HG02623 (cell line): ENCODE measurements at regions not wholly inside any gene's neighbourhood (a gene's known extent, or its start where the extent isn't known, plus 50 kb on each side); places are given as distances from the start of the nearest gene placed in this dataset.
"Not testable (repeated sequence)": the region's sequence is repeated elsewhere in the genome, so short reads cannot be mapped to it uniquely, and the experiment has no call there.

Experiments
- ATAC-seq: cut with Tn5 transposase; IDR thresholded peaks from one replicate; pipeline ENCODE4 v1.9.1; 2021; ENCODE audit warnings: moderate library complexity; ENCODE audit not compliant: unreplicated experiment

DNA sequence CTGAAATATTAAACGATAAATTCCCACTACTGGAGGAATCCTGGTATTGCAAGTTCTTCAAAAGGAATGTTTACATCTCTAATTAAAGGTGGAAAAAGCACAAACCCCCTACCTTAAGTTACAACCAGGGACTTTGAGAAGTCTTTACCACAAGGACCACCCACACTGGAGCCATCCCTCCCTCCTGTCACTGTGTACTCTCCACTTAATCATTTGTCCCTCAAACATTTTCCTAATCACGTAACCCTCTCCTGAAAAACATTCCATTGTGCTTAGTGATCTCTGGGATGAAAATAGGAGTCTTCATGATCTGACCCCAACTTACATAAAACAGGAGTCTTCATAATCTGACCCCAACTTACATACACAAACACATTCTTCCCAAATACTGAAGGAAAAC, 85.7 kb downstream of the SUCLG1 start:
- ATAC-seq = no peak

DNA sequence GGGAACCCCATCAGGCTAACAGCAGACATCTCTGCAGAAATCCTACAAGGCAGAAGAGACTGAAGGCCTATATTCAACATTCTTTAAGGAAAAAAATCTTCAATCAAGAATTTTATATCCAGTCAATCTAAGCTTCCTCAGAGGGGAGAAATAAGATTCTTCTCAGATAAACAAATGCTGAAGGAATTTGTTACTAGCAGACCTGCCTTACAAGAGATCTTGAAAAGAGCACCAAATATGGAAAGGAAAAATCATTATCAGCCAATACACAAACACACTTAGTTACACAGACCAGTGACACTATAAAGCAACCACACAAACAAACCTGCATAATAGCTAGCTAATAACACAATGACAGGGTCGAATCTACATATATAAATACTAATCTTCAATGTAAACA, 96.5 kb downstream of the SUCLG1 start:
- no peak for ATAC-seq

DNA sequence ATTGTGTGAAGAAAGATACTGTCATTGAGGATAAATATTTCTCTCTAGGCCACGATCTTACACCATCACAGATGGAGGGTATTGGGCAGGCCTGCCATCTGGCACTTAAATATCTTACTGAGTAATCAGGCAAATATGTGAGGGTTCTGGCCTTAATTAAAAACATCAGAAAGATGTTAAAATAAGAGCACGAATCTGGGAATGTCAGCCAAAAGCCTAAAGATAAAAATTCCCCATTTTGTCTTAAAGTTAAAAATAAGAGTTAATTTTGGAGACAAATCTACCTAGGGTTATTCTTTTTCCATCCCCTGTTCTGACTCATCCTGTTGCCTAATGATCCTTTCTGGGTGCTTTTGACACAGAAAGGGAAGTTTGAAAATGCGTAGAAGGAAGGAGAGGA, 121.0 kb downstream of the SUCLG1 start:
- ATAC-seq = no peak

DNA sequence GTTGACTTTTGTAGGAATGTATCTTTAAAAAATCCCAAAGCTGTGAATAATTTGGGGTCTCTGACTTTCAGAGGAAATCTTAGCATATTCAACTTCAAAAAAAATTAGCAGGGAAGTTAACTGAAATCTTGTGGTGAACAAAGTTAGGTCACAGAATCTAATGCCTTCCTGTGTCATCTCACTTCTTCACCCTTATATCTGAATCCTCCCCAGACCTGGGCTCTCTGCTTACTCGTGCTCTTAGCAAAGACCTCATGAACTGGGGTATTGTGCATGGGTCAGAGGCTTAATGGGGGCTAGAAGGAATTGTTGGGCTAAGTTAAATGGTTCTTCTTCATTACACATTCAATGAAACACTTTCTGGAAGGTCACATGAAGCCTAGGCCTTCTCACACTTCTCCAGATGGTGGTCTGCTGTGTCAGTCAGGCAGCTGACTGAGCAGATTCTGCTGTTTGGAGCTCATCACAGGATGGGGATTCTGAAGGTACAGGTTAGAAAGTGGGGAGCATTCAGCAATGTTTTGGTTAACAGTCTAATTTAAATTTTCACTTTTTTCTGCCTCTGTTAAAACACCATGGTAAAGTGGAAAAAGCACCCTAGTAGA, 131.3 kb downstream of the SUCLG1 start:
- no peak for ATAC-seq

DNA sequence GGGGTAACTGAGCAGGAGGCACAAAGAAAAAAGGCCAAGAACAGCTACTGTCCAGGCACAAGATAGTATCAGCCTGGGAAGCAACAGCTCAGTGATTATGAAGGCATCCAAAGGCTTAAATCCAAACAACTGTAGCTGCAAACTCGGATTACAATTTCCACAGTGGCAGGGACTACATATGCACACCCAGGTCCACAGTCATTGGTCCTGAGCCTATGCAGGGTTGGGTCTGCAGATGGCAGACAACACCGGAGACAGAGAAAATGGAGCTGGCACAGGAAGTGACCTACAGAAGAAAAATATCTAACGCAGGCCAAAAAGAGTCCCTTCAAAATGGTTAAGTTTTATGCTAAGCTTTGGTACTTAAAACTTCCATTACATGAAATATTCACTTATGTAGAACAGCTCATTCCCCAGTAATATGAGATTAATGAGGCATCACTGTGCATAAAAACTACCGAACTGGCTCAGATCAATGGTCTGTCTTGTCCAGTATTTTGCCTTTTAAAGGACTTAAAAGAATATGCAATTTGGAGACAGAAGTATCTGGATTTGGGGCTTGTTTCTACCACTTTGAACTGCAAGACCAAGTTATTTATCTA, 132.1 kb downstream of the SUCLG1 start:
- no peak for ATAC-seq

DNA sequence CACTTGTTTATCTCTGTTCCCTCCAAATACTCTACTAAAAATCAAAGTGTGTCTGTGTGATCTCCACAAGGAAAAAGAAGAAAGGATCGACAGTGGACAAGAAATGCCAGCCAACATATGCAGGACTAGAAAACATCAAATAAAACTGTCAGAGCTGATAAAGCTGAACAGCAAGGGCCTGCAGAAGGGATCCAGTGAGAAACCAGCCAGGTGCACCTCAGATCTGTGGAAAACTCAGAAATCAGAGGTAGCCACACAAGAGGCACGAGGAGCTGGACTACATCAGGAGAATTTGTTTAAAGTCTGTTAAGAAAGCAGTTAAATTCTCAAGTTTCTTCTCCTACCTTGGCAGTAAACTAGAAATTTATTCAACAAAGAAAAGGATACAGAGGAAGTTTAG, 135.2 kb downstream of the SUCLG1 start:
- ATAC-seq = no peak

DNA sequence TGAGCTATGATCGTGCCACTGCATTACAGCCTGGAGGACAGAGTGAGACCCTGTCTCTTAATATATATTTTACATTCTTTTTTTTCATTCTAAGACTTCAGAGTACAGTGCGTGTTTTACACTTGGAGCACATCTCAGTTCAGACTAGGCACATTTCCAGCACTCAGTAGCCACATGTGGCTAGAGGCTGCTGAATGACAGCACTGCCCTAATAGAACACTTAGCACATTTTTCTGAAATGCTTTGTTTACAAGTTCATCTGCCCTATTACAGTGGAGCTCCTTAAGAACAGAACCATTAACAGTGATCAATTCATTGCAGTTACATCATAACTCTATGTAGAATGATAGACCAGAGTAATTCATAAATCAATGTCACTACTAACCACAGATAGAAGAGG, 138.1 kb downstream of the SUCLG1 start:
- no peak for ATAC-seq

DNA sequence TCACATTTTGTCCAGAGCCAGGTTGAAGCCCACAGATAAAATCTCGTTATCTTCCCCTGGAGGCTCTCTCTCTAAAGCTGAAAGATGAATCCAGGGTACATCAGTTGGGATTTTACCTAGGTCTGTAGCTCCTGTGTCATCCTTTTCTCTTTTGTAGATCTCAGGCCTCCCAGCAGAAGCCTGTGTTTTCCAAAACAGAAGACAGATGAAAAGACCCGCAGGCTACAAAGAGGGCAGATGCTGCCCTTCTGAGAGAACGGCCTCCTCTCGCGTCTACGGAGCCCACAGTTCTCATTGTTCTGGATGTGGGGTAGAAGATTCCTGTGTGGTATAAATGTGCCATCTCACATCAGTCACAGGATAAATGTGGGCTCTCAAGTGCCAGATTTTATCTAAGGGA, 139.5 kb downstream of the SUCLG1 start:
- ATAC-seq = no peak

DNA sequence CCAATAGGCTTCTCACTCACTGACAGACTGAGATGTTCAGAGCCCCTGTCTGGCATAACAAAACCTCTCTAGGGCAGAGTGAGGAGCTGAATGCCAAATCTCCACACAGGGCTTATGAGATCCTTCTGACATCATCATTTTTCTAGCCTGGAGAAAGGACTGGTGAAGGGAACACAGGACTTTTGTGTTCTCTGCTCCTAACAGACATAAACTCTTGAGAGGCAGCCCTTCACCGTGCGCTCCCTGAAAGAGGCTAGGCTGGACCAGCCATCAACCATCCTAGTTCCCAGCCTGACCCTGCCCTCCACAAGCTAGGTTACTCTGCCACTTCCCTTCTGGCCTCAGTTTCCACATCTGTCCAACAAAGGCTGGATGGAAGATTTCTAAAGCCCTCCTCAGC, 141.9 kb downstream of the SUCLG1 start:
- no peak for ATAC-seq

DNA sequence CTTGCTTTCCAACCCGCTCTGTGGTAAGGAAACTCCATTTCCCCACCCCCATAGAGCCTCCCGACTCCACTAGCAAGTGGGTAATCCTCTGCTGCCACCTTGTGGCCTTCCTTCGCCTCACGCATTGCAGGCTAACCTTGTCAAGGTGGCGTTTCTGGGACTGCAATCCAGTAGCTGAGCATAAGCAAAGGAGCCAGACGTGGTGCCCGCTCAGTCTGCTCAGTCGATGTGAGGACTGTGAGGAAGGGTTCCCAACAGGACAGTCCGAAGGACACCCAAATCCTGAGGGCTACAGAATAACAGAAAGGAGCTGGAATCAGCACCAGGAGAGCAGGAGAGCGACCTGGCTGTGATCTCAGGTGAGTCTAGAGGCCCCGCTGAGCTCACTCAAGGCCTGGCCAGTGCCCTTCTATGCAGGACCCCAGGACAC, 144.2 kb downstream of the SUCLG1 start:
- peak; percentile 99 for ATAC-seq

DNA sequence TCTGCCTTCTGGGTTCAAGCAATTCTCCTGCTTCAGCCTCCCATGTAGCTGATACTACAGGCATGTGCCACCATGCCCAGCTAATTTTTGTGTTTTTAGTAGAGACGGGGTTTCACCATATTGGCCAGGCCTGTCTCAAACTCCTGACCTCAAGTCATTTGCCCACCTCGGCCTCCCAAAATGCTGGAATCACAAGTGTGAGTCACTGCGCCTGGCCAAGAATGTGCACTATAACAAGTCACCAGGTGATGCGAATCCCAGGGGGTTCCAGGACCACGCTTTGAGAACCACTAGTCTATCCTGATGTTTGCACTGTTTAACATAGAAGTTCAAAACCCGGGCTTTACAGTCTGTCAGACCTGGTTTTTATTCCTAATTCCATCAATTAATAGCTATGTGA, 144.8 kb downstream of the SUCLG1 start:
- ATAC-seq = no peak

DNA sequence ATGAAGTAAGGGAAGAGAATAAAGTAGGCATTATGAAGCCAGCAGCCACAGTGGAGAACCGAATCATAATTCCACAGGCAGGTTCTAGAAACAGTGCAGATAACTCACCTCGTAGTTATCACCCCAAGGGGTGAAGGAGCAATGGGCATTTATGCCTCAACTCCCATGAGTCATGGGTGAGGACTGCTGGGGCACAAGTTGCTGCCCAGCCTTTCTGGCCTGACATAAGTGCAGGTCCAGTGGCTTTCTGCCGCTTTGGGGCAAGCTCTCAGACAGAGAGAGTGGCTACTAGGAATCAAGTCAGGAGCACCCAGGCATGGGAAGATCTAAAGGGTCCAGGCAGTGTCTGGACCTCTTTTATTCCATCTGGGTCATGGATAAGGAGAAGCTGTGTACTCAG, 149.8 kb downstream of the SUCLG1 start:
- no peak for ATAC-seq

DNA sequence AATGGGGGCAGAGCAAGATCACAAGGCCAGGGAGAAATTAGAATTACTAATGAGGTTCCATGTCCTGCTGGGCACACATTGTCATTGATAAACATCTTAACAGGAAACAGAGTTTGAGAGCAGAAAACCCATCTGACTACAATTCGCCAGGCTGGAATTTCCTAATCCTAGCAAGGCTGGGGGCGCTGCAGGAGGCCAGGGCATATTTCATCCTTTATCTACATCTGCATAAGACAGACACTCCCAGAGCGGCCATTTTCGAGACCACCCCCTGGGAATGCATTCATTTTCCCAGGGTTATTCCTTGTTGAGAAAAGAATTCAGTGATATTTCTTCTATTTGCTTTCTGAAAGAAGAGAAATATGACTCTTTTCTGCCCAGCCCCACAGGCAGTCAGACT, 152.7 kb downstream of the SUCLG1 start:
- no peak for ATAC-seq

DNA sequence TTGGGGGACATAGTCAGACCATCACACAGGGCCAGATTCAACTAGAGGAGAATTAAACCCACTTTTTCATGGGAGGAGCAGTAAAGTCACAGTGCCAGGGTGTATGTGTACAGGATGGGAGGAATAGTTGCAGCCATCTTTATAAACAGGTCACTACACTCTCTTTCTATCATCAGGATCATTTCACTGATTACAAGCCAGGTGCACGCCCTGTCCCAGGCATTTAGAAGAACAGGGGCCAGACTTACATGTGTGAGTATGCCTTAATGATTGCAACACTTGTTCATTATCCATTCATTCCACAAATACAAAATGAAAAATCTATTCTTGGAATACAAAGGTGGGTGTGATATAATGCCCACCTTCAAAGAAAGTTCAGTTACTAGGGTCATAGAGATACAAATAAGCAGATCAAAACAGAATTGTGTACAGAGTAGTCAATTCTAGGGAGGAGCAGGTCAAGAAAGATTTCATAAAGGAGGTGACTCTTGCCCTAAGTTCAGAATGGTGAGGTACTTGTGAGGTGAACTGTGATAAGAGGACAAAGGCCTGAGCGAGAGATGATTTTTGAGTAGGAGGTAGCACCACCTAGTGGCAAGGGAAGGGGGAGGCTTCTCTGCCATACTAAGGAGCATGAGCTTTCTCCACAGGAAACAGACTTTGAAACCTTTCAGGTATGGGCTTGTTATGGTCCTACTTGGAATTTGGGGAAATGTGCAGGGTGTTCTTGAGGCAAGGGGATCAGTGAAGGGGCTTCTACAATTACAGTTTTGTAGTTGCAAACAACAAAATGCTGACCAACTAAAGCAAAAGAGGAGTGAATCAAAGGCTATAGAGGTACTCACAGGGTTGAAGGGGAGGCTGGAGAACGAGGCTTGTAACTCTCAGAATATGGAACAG, 156.3 kb downstream of the SUCLG1 start:
- ATAC-seq = peak; percentile 98

DNA sequence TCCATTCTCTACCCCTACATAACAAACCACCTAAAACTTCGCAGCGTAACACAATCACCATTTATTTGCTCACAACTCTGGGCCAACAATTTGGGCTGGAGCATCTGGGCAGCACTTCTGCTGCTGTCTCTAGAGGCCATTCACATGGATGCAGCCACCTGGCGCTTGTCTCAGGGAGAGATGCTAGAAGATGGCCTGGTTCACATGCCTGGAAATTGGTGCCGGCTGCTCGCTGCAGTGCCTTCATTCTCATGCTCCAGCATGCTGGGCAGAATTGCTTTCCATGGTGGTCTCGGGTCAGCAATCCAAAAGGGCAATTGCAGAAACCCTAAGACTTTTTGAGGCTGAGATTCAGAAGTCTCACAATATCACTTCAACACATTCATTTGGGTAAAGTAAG, 157.4 kb downstream of the SUCLG1 start:
- ATAC-seq = no peak

DNA sequence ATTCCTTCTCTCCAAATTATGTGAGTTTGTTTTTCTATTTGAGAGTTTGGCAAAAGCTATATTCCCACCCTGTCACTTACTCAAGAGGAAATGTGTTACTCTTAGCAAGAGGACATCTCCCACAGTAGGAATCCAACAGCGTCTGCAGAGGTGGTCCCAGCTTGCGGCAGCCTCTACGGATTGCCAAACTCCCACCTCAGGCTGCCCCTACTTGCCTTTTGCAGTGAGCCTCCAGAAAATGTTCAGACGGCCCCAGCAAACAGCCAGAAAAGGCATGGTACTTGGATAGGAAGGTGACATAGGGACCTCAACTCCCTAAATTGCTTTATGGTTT, 158.4 kb downstream of the SUCLG1 start:
- no peak for ATAC-seq

DNA sequence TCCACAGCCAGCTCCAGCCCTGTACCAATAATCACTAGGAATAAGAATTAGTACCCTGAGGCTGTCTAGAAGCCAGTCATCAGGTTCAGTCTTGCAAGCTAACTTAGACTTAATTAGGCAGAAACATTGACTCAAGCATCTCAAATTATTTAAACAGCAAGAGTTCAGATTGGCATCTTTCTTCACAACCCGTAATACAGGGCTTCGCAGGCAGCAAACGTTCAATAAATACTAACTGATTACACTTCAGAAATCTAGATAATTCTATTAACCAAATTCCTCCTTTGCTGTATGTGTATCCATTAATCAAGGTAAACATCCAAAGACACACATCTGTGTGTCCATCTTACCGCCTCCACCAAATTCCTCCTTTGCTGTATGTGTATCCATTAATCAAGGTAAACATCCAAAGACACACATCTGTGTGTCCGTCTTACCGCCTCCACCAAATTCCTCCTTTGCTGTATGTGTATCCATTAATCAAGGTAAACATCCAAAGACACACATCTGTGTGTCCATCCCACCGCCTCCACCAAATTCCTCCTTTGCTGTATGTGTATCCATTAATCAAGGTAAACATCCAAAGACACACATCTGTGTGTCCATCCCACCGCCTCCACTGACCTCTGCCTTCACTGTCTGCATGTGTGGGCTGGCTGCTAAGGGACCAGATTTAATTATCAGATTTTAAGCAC, 158.9 kb downstream of the SUCLG1 start:
- not testable (repeated sequence) for ATAC-seq

DNA sequence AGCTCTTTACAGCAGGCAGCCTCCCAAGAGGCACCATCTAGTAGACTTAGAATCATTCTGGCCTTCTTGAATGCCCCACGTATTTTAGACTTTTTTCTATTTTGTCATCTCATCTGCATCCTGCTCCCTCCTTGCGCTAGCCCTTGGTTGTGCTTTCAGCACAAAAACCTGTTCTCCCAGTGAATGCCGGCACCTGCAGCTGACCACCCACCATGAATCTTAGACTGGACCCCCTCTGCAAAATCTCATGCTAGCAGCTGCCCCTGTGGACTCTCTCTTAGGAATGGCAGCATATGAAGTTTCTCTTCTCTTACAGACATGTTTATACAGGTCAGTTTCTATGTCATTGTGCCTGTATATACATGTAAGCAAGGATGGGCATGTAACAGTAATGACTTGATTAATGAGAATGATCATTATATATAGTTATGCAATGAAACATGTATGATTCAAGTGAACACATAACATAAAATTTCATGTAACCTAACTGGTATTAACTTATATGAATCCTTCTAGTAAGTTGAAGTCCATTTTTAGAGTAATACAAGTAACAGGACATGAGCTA, 159.8 kb downstream of the SUCLG1 start:
- no peak for ATAC-seq

DNA sequence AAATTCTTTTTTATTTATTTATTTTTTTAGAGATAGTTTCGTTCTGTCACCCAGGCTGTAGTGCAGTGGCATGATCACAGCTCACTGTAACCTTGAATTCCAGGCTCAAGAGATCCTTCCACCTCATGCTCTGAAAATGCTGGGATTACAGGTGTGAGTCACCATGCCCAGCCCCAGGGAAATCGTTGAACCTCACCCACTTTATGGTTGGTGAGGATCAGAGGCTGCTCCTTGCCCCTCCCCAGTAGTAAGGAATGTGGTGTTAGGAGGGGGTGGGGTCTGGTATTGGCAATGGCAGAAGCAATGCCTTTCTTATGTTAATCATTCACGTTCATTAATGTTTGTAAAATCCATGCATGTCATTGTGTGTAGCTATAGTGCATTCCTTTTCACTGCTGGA, 161.9 kb downstream of the SUCLG1 start:
- ATAC-seq = no peak

DNA sequence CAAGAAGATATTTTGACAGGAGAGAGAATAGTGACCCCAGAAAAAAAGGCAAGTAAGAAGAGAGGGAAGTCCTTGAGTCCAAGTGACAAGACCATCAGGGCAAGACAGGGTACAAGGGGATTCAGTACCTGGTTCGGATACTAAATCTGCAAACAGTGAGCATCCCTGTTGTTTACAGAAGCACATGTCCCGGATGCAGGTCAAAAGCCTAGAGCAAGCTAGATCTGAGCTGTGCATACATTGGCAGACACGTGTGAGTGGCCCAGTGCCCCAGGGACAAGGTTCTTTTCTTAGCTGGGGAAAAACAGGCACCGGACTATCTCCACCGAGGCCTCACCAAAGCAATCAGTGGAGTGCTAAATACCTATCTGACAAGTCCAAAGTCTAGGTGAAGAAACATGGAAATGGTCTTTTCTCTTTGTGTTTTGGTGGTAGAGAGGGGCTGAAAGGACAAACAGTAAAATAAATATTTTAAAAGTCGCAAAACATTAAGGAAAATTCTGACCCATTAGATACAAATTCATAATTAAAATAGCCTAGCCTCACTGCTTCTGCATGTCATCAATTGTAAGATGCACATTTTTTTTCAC, 165.2 kb downstream of the SUCLG1 start:
- ATAC-seq = no peak

DNA sequence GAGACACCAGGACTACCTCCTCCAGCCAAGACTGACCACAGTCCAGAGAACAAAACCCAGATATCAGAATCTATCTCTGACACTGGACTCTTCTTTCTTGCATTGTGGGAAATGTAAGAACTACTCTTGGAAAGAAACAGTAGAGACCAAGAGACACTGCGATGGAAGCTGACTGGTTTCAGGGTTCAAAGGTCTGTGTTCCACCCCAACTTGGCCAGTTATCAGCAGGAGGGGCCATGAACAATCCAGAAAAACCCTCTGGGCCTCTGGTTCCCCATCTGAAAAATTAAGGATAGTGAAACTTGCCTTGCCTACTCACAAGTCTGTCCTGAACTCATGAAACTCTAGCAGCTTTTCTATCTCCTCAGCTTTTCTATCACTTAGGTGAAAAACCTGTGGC, 166.5 kb downstream of the SUCLG1 start:
- no peak for ATAC-seq
